ENCODE measurements at regions not wholly inside any gene's neighbourhood (a gene's known extent, or its start where the extent isn't known, plus 50 kb on each side); places are given as distances from the start of the nearest gene placed in this dataset.

GRCh38 chr20:12108846-12109245 is 191.2 kb downstream of the BTBD3 start:
- no peak overlapping the region for H3K4me3 Mint-ChIP-seq
- no peak overlapping the region for H2AK5ac ChIP-seq (ENCODE audit: insufficient read length, low read length)

More at GRCh38 chr20:12108846-12109245, 191.2 kb downstream of the BTBD3 start:
- Mint-ChIP-seq H3K27ac (no peak overlapping the region), H3K9me3 (peaks cover 0 to 5% of the 10 kb centered on the region in 2 experiments; a peak in 2 of 5 replicates), H3K4me1 (peaks cover 0 to 3% of the 10 kb centered on the region in 2 experiments; a peak in 1 of 4 replicates), H3K36me3 (ENCODE audit: insufficient read depth in 1 of 3, low read depth in 3 of 3) (peaks cover 0 to 2% (median 0%) of the 10 kb centered on the region in 3 experiments; a peak in 1 of 7 replicates), H3K27me3 (ENCODE audit: low read depth) (no peaks in the 10 kb centered on the region)
- H2BK15ac ChIP-seq (ENCODE audit: low read depth, low read length): no peak overlapping the region
- no CpG with 5 or more reads among the region's 1 CpG for WGBS (ENCODE audit: extremely low coverage, insufficient read length, low lambda C conversion rate)
- no peak overlapping the region for H3K4me2 ChIP-seq (ENCODE audit: insufficient read depth, insufficient read length, low read length)
- no peak overlapping the region for H3K9ac ChIP-seq (ENCODE audit: extremely low read depth, insufficient read length, low read length)
- H3K4me1 ChIP-seq (ENCODE audit: insufficient read depth, low read length): no peaks in the 10 kb centered on the region
- no peak overlapping the region for H4K8ac ChIP-seq (replicated peaks; ENCODE audit: insufficient read length, low read depth, low read length)
- no peaks in the 10 kb centered on the region for H4K20me1 ChIP-seq (ENCODE audit: control insufficient read depth, insufficient read depth, insufficient read length)
- H3K23ac ChIP-seq (ENCODE audit: insufficient read length, low read depth, low read length): no peak overlapping the region
- H4K5ac ChIP-seq (ENCODE audit: insufficient read length, low read depth, low read length): no peak overlapping the region
- DNase-seq: no peak
- no peaks in the 10 kb centered on the region for H3K79me1 ChIP-seq (ENCODE audit: insufficient read depth, low read depth, low read length, poor library complexity, severe bottlenecking)
- H3K9me3 ChIP-seq (ENCODE audit: control insufficient read depth, low read depth, low read length): no peaks in the 10 kb centered on the region
- no peaks in the 10 kb centered on the region for H3K23me2 ChIP-seq (ENCODE audit: insufficient read length, low read depth, low read length, poor library complexity, severe bottlenecking)
- no peak for TF ChIP-seq CTCF (conservative IDR thresholded peaks at IDR 0.05)
- no peak overlapping the region for H2BK12ac ChIP-seq (ENCODE audit: insufficient read length, low read depth, low read length)
- H3K4ac ChIP-seq (ENCODE audit: low read depth, low read length): no peak overlapping the region
- no peak overlapping the region for H2BK5ac ChIP-seq (ENCODE audit: insufficient read length, low read length)
- no peak overlapping the region for H3K27ac ChIP-seq (ENCODE audit: insufficient read length, low read depth, low read length)
- no peak overlapping the region for H2BK20ac ChIP-seq (ENCODE audit: low read depth, low read length, poor library complexity, severe bottlenecking)
- no peak overlapping the region for H3K14ac ChIP-seq (ENCODE audit: insufficient read depth, low read length)
- H3K27me3 ChIP-seq (ENCODE audit: insufficient read depth, low read length): no peaks in the 10 kb centered on the region
- H3K79me2 ChIP-seq (ENCODE audit: insufficient read depth, low read length): no peaks in the 10 kb centered on the region
- H3T11ph ChIP-seq (ENCODE audit: low read length): no peak overlapping the region
- no peak overlapping the region for H2BK120ac ChIP-seq (ENCODE audit: low read depth, low read length, poor library complexity, severe bottlenecking)
- H2AFZ ChIP-seq (ENCODE audit: low read length): no peak overlapping the region
- H3K18ac ChIP-seq (ENCODE audit: insufficient read length, low read depth, low read length): no peak overlapping the region
- H3K56ac ChIP-seq (ENCODE audit: insufficient read length, low read depth, low read length): no peak overlapping the region
- H4K91ac ChIP-seq (ENCODE audit: insufficient read length, low read depth, low read length): no peak overlapping the region
